Left renal pelvis (tissue), 4 donors: ENCODE measurements at regions not wholly inside any gene's neighbourhood (a gene's known extent, or its start where the extent isn't known, plus 50 kb on each side); places are given as distances from the start of the nearest gene placed in this dataset.
"Not testable (repeated sequence)": the region's sequence is repeated elsewhere in the genome, so short reads cannot be mapped to it uniquely, and the experiment has no call there.

Experiments
- DNase-seq, 4 donors: peaks; one replicate each; pipeline ENCODE4 v3.0.0-alpha.2; 2013; ENCODE audit warnings: low read depth in 4 of 4, low spot score in 3 of 4

DNA sequence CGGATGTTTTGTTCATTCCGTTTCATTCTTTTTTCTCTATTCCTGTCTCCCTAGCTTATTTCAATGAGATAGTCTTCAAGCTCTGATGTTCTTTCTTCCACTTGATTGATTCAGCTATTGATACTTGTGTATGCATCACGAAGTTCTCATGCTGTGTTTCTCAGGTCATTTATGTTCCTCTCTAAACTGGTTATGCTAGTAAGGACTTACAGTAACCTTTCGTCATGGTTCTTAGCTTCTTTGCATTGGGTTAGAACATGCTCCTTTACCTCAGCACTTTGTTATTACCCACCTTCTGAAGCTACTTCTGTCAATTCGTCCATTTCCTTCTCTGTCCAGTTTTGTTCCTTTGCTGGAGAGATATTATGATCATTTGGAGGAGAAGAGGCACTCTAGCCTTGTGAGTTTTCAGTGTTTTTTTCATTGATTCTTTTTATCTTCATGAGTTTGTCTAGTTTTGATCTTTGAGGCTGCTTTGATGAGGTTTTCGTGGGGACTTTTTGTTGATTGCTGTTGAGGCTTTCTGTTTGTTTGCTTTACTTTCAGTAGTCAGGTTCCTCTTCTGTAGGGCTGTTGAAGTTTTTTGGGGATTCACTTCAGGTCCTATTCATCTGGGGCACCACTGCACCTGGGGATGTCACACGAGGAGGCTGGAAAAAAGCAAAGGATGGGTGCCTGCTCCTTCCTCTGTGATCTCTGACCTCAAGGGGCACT lies 496.9 kb upstream of the LRRC7 start:
- no peak for DNase-seq

DNA sequence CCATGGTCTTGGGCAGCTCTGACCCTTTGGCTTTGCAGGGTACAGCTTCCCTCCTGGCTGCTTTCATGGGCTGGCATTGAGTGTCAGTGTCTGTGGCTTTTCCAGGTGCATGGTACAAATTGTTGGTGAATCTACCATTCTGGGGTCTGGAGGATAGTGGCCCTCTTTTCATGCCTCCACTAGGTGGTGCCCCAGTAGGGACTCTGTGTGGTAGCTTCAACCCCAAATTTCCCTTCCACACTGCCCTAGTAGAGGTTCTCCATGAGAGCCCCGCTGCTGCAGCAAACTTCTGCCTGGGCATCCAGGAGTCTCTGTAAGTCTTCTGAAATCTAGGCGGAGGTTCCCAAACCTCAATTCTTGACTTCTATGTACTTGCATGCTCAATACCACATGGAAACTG lies 494.5 kb upstream of the LRRC7 start:
- DNase-seq, result no peak

DNA sequence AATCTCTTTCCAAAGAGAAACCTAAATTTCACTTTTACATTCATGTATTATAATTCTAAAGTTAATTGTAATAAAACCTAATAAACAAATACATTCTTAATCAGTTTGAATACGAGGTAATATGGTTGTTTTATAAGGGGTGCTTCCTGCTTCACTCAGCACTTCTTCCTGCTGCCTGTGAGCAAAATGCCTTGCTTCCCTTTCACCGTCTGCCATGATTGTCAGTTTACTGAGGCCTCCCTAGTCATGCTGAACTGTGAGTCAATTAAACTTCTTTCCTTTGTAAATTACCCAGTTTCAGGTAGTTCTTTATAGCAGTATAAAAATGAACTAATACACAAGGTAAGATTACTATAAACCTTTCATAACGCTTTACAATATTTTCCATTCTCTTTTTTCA lies 491.1 kb upstream of the LRRC7 start:
- no peak for DNase-seq

DNA sequence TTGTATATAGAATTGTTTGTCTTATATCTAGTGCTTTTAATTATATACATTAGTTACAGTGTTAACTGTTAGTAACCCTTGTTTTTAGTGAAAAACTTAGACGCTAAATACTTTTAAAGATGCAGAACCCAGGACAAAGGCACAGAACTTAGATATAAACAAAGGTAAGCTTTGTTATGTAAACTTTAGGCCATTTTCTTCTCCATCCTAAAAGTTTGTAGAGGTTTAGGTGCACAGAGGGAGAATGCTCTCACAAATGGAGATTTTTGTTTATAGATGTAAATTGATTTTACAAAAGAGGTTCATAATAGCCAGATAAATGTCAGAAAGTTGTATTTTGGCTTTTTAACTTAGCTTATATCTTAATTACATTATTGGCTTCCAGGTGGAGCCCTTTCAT lies 490.5 kb upstream of the LRRC7 start:
- DNase-seq, result no peak

DNA sequence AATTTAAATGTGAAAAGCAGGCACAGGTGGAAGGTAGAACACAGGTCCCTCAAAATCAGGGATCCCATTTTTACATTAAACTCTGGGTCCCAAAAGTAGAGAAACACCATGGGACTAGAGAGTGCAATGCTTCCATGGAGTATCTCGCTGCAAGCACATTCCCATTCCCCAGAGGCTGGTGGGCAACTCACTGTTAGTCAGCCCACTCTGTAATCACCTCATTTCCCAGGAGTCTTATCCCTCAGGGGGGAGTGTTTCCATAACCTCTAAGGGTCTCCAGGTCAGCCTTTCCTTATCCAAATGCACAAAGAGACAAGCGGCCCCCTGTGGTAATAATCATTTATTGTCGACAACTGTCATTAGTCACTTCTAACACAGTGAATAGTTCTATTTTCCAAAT lies 490.1 kb upstream of the LRRC7 start:
- no peak for DNase-seq

GRCh38 chr1:69081668-69082067 lies 486.1 kb upstream of the LRRC7 start:
- no peak for DNase-seq

GRCh38 chr1:69082312-69082711 lies 485.4 kb upstream of the LRRC7 start:
- no peak for DNase-seq

DNA sequence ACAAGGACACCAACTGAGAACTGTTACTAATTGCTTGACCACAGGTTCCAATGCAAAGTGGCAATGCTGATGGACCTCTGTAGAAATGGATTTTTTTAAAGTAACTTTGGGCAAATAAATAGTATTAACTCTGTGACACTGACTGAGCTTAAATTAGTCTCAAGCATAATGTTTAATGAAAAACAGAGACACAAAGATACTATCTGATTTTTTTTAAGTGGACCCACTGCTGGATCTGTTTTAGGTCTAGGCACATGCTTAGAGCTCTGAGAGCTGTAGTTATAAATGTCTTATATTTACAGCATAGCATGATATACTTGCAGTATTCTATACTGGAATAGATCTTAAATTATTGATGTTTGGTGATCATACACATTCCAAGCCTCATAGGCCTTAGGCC lies 481.6 kb upstream of the LRRC7 start:
- DNase-seq, result no peak

DNA sequence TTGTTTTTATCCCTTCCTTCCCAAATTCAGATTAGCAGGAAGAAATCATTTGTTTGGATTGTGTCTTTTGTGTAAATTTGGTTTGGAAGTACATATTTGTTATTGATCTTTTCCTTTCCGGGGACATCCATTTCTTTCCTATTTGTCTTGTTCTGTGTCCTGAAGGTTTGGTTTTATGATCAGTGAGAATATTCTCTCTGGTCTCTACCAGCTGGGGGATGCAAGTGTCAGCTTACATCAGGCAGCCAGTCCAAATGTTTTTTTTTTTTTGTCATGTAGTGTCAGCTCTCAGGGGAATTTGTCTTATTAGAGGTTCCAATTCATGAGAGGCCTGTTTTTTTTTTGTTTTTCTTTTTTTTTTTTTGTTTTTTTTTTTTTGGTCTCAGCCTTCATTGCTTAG lies 479.2 kb upstream of the LRRC7 start:
- no peak for DNase-seq

DNA sequence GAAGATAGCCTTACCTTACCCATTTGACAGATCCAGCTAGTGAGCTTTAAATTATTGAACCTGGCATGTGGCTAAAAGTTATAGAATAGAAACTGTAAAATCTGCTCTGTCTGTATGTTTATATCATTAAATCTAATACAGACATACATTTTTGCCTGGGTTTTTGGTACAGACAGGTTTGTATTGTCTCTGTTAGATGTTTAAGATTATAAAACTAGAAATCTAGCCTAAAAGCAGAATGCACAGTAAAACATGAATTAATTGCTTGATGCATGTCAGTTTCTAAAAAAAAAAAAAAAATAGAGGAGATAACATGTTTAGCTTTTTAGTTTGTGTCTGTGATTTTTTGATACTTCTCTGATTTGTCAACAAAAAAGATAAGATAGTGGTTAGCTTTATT lies 477.6 kb upstream of the LRRC7 start:
- no peak for DNase-seq

DNA sequence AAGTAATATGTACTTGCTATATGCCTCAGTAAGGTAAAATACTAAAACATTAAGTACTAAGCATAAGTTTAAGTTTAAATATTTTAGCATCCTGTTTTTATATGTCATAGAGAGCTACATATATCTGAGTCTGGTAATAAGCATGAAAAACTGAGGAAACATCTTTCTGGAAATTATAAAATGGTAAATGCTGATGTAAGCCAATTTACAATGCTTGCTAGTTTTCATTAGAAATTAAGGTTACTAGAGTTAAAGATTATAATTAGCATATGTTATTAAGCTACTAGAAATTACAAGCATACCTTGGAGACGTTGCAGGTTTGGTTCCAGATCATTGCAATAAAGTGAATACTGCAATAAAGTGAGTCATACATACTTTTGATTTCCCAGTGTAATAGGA lies 477.0 kb upstream of the LRRC7 start:
- no peak for DNase-seq

DNA sequence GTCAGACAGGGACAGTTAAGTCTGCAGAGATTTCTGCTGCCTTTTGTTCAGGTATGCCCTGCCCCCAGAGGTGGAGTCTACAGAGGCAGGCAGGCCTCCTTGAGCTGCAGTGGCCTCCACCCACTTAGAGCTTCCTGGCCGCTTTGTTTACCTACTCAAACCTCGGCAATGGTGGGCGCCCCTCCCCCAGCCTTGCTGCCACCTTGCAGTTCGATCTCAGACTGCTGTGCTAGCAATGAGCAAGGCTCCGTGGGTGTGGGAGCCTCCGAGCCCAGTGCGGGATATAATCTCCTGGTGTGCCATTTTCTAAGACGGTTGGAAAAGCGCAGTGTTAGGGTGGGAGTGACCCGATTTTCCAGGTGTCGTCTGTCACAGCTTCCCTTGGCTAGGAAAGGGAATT lies 465.7 kb upstream of the LRRC7 start:
- DNase-seq, result not testable (repeated sequence)

GRCh38 chr1:69103213-69103612 lies 464.5 kb upstream of the LRRC7 start:
- DNase-seq, result no peak

DNA sequence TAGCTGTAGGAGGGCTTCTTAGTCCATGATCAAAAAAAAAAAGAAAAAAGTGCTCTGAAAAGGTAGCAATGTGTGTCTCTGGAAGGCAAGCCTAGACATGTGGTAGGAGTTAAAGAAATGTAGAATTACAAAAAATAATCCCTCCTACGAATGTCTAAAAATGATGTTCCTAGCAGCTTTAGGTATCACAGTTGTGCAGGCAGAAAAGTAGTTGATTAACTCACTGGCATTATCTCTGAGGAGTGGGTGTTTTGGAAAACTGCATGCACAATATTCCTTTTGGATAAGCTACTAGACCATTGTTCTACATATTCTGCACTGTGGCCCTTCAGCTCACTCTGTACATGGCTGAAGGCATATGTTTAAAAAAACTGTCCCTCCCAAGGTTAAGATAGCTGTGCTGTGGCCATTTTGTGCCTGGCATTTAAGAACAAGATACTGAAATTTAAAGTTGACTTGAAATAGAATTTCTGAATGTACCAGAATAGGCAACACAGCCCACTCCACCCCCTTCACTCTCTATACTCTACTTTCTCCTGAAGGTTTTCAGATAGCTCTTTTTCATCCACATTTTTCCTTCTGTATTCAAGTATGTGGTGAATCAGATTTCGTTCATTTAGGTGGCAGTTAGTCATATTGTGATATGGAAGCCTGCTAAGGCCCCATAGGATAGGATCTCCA lies 463.9 kb upstream of the LRRC7 start:
- no peak for DNase-seq

DNA sequence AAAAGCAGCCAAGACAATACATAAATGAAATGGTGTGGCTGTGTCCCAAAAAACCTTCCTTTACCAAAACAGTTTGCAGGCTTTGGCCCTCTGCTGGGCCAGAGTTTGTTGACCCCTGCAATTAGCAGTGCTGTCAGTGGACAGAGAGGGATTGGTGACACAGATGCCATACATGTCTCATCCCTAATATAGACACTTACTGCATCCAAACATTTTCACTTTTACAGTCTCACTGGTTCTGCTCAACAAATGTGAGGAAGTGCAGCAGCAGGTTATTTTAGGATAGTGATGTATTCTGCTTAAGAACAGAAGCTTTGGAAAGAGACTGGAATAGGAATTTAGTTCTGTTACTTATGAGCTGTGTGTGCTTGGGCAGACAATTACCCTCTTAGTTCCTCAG lies 462.8 kb upstream of the LRRC7 start:
- no peak for DNase-seq

DNA sequence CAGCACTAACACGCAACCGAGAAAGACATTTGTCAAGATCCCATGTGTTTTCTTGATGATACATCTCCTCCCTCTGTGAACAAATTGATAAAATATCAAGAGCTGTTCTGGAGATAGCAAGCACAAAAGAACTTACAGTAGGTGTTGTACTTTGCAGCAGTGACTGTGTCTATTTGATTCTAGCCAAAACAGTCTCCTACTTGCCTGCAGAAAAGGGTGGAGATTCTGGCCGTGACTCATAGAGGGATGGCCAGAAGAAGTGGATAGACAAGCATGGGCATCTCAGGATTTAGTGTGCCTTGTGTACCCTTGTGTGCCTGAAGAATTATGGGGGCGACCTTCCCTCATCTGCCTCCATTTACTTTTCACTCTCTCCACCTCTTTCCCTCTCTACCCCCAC lies 458.4 kb upstream of the LRRC7 start:
- DNase-seq, result no peak

GRCh38 chr1:69110851-69111250 lies 456.9 kb upstream of the LRRC7 start:
- no peak for DNase-seq

DNA sequence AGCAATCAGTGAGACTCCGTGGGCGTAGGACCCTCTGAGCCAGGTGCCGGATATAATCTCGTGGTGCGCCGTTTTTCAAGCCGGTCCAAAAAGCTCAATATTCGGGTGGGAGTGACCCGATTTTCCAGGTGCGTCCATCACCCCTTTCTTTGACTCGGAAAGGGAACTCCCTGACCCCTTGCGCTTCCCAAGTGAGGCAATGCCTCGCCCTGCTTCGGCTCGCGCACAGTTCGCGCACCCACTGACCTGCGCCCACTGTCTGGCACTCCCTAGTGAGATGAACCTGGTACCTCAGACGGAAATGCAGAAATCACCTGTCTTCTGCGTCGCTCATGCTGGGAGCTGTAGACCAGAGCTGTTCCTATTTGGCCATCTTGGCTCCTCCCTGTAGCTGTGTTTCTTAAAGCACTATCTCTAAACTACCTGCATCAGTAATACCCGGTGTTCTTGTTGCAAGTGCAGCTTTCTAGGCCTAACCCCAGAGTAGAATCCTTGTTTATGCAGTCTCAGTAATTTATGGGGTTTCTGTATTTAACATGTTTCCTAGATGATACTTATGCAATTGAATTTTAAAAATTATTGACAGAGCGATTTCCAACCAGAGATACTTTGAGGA lies 447.5 kb upstream of the LRRC7 start:
- DNase-seq, result not testable (repeated sequence)

DNA sequence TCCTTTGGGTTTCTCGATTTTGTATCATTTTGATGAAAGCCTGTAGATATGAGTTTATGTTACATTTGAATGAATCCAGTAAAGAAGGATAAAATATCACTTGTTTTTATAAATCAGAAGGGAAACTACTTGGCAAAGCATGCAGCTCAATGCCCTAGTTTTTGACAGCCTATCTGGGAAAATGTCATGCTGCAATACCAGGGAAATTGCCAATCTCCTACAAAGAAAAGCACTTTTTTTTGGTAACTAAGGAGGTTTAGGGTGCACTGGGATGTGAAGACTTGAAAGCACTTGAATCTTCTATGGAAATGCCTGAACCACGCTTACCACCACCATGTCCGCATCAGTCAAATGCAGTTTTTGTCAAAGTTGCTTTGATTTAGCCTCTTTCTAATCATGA lies 446.9 kb upstream of the LRRC7 start:
- no peak for DNase-seq

GRCh38 chr1:69121723-69122122 lies 446.0 kb upstream of the LRRC7 start:
- no peak for DNase-seq

DNA sequence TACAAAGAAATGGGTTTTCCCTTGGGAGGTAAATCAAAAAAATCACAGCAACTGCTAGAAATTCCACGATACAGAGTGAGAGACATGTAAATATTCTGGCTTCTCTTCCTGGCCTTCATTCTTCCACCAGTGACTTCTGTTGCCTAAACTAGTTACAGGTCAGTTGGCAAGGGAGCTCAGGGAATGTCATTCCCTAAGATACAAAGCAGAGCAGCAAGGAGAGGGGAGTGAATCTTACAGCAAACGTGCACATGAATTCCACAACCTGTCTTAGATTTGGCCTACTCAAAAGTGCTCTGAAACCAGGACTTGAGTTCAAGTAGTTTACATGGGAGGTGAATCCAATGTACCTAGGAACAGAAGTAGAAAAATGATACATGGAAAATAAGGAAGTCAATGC lies 445.3 kb upstream of the LRRC7 start:
- DNase-seq, result no peak

- DNase-seq, result no peak
Observed at GRCh38 chr1:69123486-69123885, 444.2 kb upstream of the LRRC7 start.
